ENCODE measurements at regions not wholly inside any gene's neighbourhood (a gene's known extent, or its start where the extent isn't known, plus 50 kb on each side); places are given as distances from the start of the nearest gene placed in this dataset.

GRCh38 chr1:55445416-55445815, 230.3 kb upstream of the USP24 start:
- TF ChIP-seq ZNF121 (CRISPR knock-in tag; IDR thresholded peaks at IDR 0.05): no peak
- no peak for TF ChIP-seq CTCF (IDR thresholded peaks at IDR 0.05)
